Activated T-cell treated with anti-CD3 and anti-CD28 coated beads for 48 hours (primary cell): ENCODE measurements at regions not wholly inside any gene's neighbourhood (a gene's known extent, or its start where the extent isn't known, plus 50 kb on each side); places are given as distances from the start of the nearest gene placed in this dataset.
"Not testable (repeated sequence)": the region's sequence is repeated elsewhere in the genome, so short reads cannot be mapped to it uniquely, and the experiment has no call there.

ENCODE experiments used
- DNase-seq: peaks from one replicate; pipeline ENCODE4 v3.0.0-alpha.2; 2020; ENCODE audit warnings: low read depth

DNA sequence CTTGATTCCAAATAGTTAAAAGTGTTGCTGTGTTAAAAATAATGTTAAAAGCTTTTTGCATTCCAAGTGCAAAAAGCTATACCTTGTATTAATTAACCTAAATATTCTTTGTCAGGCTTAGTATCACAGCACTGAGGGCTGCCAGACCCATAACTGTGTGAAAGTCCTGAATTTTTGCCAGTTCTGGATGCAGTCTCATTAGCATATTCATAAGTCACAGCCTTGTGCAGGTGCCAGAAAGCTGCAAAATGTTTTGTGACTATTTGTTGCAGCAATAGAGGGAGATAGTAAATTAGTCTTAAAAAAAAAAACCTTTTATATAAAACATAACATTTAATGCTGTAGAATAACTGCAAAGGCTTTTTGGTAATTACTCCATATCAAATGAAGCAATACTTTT is 56.6 kb downstream of the SLITRK1 start:
- no peak for DNase-seq

GRCh38 chr13:83824560-83824959 is 57.7 kb downstream of the SLITRK1 start:
- DNase-seq = no peak

- DNase-seq = no peak
These were observed 58.2 kb downstream of the SLITRK1 start for GRCh38 chr13:83824120-83824519.

DNA sequence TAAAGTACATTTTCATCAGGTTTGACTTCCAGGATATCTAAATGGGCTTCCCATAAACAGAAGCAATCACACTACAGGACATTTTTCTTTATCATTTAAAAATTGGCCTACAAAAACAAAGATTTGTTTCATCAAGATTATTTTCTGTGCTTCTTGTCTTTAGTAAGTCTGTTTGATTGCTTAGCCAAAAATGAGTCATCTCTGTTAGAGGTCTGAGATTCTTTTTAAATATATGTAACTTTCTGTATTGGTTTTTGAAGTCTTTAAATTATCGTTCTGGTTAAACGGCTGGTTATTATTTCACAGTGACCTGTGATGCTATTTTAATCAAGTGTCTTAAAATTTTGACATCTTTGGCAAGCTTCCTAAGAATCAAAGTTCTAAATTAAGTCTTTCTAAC is 62.7 kb downstream of the SLITRK1 start:
- no peak for DNase-seq

GRCh38 chr13:83819156-83819555 is 63.1 kb downstream of the SLITRK1 start:
- DNase-seq = no peak

DNA sequence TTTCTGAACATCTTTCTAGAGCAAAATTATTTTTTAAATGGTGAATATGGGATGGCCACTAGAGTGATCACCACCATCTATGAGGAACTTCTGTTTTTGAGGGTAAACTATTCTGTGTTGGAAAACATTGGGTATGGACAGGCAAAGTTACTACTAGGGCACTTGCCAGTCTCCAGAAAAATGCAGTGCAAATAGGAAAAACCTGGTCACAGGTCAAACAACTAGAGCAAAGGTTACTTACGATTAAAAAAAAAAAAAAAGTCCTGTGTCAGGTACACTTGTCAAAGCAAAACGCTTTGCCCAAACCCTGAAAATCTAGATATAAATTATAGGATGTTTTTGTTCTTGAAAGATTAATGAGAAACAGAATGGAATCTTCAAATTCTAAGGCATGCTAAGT is 66.2 kb downstream of the SLITRK1 start:
- no peak for DNase-seq

DNA sequence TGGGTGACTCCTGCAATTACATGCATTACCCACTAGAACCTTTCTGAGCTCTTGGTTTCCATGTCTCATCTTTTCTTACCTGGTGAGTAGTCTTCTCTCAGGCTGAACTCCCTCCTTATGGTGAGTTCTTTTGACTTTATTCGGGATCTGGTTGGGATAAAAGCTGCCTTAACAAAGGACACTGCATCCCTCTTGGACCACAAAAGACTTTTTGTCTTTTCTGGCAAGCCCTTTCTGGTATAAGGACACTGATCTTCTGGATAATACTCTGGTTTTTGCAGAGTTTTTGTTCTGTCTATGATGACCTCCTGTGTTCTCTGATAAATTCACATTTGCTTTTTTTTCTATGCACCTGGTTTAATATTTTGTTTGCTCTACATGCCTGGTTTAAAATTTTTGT is 66.7 kb downstream of the SLITRK1 start:
- no peak for DNase-seq

GRCh38 chr13:83810136-83810535 is 72.1 kb downstream of the SLITRK1 start:
- no peak for DNase-seq

- DNase-seq = no peak
These were observed 77.8 kb downstream of the SLITRK1 start for GRCh38 chr13:83804356-83804962.

GRCh38 chr13:83798731-83799130 is 83.5 kb downstream of the SLITRK1 start:
- DNase-seq = no peak

DNA sequence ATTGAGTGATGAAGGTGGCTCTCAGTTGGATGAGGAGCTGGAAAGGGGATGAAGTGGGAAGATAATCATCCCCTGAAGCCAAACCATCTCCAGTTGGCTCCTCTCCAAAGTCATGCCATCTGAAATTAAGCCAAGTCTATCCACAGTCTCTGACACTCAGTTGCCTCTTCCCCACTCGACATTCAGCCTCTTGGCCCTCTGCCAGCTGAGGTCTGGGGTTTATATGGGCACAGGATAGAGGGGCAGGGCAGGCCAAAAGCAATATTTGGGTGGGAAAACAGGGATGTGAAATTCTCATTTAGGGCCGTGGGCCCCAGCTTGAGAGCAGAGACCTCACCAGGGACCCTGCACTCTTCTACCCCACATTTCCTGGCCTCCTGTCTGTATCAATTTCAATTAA is 85.9 kb downstream of the SLITRK1 start:
- no peak for DNase-seq

- no peak for DNase-seq
These were observed 87.7 kb downstream of the SLITRK1 start for GRCh38 chr13:83794583-83794982.

GRCh38 chr13:83780227-83780626 is 102.0 kb downstream of the SLITRK1 start:
- DNase-seq = no peak

- DNase-seq = no peak
These were observed 108.3 kb downstream of the SLITRK1 start for GRCh38 chr13:83773961-83774360.

DNA sequence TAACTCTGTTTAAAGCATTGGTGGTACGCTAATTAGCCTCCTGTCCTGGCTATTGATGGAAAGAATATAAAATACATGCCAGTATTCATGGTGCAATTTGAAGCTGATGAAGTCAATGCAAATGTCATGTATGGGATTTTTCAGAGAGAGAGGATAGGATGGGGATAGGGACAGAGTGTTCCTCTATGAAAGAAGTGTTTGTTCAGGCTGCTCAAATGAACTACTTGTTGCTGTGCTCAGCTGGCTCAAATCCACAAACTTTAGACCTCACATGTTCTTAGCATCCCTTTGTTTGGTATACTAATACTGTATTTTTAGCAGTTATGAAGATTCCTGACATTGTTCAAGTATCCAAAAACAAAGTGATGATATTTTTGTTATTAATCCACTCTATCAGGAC is 116.5 kb downstream of the SLITRK1 start:
- DNase-seq = no peak

DNA sequence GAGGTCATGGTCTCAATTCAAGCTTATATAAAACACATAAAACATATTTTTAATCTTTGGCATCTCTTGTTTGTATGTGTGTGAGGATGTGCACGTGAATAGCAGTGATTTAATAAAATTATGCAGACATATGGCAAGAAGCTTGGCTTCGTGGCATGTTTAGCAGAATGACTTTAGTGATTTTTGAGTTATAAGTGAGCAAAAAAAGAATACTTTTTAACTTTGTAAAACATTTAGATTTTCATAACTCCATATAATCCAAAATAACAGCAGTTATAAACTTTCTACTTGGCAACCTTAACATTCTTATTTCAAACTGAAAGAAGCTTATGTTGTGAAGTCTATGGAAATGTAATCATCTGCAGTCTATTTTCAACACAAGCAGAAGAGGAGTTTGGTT is 120.6 kb downstream of the SLITRK1 start:
- DNase-seq = no peak

DNA sequence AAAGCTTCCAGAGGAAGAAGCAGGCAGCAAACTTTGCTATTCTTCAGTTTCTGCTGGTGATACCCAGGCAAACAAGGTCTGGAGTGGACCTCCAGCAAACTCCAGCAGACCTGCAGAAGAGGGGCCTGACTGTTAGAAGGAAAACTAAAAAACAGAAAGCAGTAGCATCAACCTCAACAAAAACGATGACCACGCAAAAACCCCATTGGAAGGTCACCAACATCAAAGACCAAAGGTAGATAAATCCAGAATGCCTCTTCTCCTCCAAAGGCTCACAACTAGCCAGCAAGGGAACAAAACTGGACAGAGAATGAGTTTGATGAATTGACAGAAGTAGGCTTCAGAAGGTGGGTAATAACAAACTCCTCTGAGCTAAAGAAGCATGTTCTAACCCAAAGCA is 127.1 kb downstream of the SLITRK1 start:
- DNase-seq = not testable (repeated sequence)

- DNase-seq = no peak
These were observed 128.2 kb downstream of the SLITRK1 start for GRCh38 chr13:83753912-83754624.

GRCh38 chr13:83752141-83752540 is 130.1 kb downstream of the SLITRK1 start:
- DNase-seq = no peak

- no peak for DNase-seq
These were observed 141.7 kb downstream of the SLITRK1 start for GRCh38 chr13:83740622-83741021.

DNA sequence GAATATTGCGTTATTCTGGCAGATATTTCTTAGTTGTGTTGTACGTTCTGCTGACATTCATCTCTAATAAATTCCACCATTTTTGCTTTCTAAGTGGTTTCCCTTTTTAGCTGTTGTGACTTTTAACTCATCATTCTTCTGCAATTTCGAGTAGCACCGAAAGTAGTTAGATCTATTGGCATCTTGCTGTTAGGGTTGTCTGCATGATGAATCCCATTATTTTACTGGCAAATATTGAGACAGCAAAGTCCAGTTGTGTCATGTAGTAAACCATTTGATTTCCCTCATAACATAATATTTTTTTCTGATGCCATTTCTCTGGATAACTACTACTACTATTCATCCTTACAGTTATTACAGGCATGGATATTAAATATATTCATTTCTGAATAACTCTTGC is 143.9 kb downstream of the SLITRK1 start:
- no peak for DNase-seq

- no peak for DNase-seq
These were observed 149.0 kb downstream of the SLITRK1 start for GRCh38 chr13:83733293-83733692.

- DNase-seq = no peak
These were observed 149.5 kb downstream of the SLITRK1 start for GRCh38 chr13:83732755-83733154.

GRCh38 chr13:83731113-83731512 is 151.2 kb downstream of the SLITRK1 start:
- no peak for DNase-seq
